Vagina (tissue), 2 donors: ENCODE measurements at regions not wholly inside any gene's neighbourhood (a gene's known extent, or its start where the extent isn't known, plus 50 kb on each side); places are given as distances from the start of the nearest gene placed in this dataset.

Experiments
- DNase-seq, 2 donors: peaks; one replicate each; pipeline ENCODE4 v3.0.0-alpha.2; 2017; ENCODE audit errors: extremely low spot score in 2 of 2
- H3K27ac ChIP-seq: fragments of 200-600 bp; sonication (generic); one replicate; pipeline ENCODE4 v1.5.1; 2019
- H3K27me3 ChIP-seq: fragments of 200-600 bp; sonication (generic); one replicate; pipeline ENCODE4 v1.5.1; 2019
- H3K36me3 ChIP-seq, 2 donors: fragments of 200-600 bp; sonication (generic); one replicate each; pipeline ENCODE4 v1.5.1; 2017 to 2019
- H3K4me1 ChIP-seq: fragments of 200-600 bp; sonication (generic); one replicate; pipeline ENCODE4 v1.5.1; 2019
- H3K4me3 ChIP-seq, 2 donors: fragments of 200-600 bp; sonication (generic); 1 replicate in 1 of 2; 2 replicates in 1 of 2; pipeline ENCODE4 v1.5.1; 2016 to 2019
- H3K9me3 ChIP-seq: fragments of 200-600 bp; sonication (generic); one replicate; pipeline ENCODE4 v1.5.1; 2019
- POLR2A ChIP-seq, 2 donors: fragments of 450-650 bp; IDR thresholded peaks; one replicate each; pipeline ENCODE4 v1.6.1; 2017; ENCODE audit warnings: antibody characterized with exemption in 2 of 2, mild to moderate bottlenecking in 2 of 2, moderate library complexity in 2 of 2
- POLR2AphosphoS5 ChIP-seq, 2 donors: sonication (generic); formaldehyde crosslinking; IDR thresholded peaks; one replicate each; pipeline ENCODE4 v1.9.0; 2017; ENCODE audit warnings: antibody characterized with exemption in 2 of 2, mild to moderate bottlenecking in 2 of 2, low read depth in 1 of 2; ENCODE audit not compliant: insufficient read depth in 1 of 2
- intact Hi-C: fragments of 100-400 bp; cut with DNase I; formaldehyde crosslinking; loops from one replicate; pipeline ENCODE4 v1.15.1; 2023
- TF ChIP-seq, protein P1 (sequence below), 3 experiments: fragments of 450-650 bp in 2 of 3; fragments of 200-600 bp in 1 of 3; sonication (generic) in 1 of 3; IDR thresholded peaks; one replicate each; pipeline ENCODE4 v1.5.1; 2017 to 2019; ENCODE audit warnings: antibody characterized with exemption in 3 of 3, mild to moderate bottlenecking in 2 of 3, moderate library complexity in 2 of 3

DNA sequence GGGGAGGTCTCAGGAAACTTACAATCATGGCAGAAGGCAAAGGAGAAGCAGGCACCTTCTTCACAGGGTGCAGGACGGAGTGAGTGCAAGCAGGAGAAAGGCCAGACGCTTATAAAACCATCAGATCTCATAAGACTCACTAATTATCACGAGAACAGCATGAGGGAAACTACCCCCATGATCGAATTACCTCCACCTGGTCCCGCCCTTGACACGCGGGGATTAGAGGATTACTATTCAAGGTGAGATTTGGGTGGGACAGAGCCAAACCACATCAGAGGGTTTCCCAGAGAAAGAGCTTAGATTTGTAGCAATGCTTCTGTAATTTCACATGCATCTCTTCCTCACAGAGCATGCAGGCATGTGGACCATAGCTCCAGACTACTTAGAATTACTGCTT, 615.7 kb upstream of the UBE2E2 start:
- Histone ChIP-seq H3K27ac (no peak overlapping the region), H3K36me3 (no peaks in the 10 kb centered on the region), H3K9me3 (no peaks in the 10 kb centered on the region), H3K4me3 (no peak overlapping the region), H3K4me1 (no peaks in the 10 kb centered on the region), H3K27me3 (no peaks in the 10 kb centered on the region)
- no peak for TF ChIP-seq POLR2A (IDR thresholded peaks at IDR 0.05)
- TF ChIP-seq, protein P1, sequence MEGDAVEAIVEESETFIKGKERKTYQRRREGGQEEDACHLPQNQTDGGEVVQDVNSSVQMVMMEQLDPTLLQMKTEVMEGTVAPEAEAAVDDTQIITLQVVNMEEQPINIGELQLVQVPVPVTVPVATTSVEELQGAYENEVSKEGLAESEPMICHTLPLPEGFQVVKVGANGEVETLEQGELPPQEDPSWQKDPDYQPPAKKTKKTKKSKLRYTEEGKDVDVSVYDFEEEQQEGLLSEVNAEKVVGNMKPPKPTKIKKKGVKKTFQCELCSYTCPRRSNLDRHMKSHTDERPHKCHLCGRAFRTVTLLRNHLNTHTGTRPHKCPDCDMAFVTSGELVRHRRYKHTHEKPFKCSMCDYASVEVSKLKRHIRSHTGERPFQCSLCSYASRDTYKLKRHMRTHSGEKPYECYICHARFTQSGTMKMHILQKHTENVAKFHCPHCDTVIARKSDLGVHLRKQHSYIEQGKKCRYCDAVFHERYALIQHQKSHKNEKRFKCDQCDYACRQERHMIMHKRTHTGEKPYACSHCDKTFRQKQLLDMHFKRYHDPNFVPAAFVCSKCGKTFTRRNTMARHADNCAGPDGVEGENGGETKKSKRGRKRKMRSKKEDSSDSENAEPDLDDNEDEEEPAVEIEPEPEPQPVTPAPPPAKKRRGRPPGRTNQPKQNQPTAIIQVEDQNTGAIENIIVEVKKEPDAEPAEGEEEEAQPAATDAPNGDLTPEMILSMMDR (IDR thresholded peaks at IDR 0.05): no peak
- TF ChIP-seq POLR2AphosphoS5 (IDR thresholded peaks at IDR 0.05; ENCODE audit: insufficient read depth in 1 of 2, low read depth in 1 of 2): no peak
- DNase-seq: no peak
- intact Hi-C loops: no loop called here

DNA sequence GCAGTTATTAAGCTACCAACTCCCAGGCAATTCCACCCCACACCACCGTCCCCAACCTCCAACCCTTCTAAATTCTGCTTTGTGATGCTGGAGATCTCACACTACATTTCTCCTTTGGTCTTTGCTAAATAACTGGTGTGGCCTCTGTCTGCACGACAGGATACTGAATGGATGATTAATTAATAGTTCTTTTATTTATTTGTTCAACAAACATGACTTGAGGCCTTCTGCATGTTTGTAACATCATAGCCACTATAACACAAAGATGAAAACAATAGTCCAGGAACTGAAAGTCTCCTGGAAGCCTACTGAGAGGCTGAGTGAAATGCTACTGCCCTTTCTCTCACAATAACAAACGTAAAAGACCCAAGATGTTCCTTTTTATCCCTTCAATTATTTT, 609.5 kb upstream of the UBE2E2 start:
- H3K4me3 ChIP-seq: no peak overlapping the region
- TF ChIP-seq, protein P1 (IDR thresholded peaks at IDR 0.05): no peak
- TF ChIP-seq POLR2A (IDR thresholded peaks at IDR 0.05) (no peak), POLR2AphosphoS5 (IDR thresholded peaks at IDR 0.05; ENCODE audit: insufficient read depth in 1 of 2, low read depth in 1 of 2) (no peak)
- intact Hi-C loops: no loop called here

DNA sequence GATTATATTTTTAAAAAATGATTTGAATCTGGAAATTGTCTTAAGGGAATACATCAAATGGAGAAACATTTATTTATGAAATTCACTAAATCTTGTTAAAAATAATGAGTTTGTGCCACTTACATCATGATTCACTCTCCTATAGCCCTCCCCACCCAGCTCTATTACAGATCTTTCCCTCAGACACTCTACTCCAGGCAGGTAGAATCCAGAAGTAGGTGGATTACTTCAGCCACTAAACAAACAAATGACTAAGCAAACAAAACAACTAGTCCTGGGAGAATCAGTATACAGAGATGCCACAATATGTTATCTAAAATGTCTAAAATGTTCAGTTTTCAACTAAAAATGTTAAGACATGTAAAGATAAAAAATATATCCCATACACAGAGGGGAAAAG, 608.1 kb upstream of the UBE2E2 start:
- no peaks in the 10 kb centered on the region for H3K9me3 ChIP-seq
- DNase-seq: no peak
- intact Hi-C loops: no loop called here
- H3K36me3 ChIP-seq: no peaks in the 10 kb centered on the region
- TF ChIP-seq POLR2AphosphoS5 (IDR thresholded peaks at IDR 0.05; ENCODE audit: insufficient read depth in 1 of 2, low read depth in 1 of 2): no peak
- no peak for TF ChIP-seq POLR2A (IDR thresholded peaks at IDR 0.05)
- TF ChIP-seq, protein P1 (IDR thresholded peaks at IDR 0.05): no peak
- H3K27me3 ChIP-seq: no peaks in the 10 kb centered on the region
- no peaks in the 10 kb centered on the region for H3K4me1 ChIP-seq
- H3K27ac ChIP-seq: no peak overlapping the region
- no peak overlapping the region for H3K4me3 ChIP-seq

More for the DNA sequence above, 609.5 kb upstream of the UBE2E2 start:
- Histone ChIP-seq H3K27ac (no peak overlapping the region), H3K4me1 (no peaks in the 10 kb centered on the region), H3K36me3 (no peaks in the 10 kb centered on the region), H3K27me3 (no peaks in the 10 kb centered on the region), H3K9me3 (no peaks in the 10 kb centered on the region)
- DNase-seq: no peak

DNA sequence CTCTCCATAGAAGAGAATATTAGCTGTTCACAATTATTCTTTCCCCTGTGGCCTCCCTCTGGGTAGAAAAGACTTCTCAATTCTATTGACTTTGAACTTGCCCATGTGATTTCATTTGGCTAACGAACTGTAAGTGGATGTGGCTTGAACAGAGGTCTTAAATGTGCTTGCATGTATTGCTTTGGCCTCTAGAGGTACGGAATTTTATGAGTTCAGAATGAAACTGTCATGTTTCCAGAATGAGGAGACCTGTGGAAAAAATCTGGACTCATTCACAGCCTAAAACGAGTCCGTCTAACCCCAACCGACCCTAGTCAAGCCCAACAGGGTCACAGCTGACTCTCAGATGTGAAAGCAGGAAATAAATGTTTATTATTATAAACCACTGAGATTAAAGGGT, 596.7 kb upstream of the UBE2E2 start:
- TF ChIP-seq, protein P1 (IDR thresholded peaks at IDR 0.05): no peak
- TF ChIP-seq POLR2A (IDR thresholded peaks at IDR 0.05) (no peak), POLR2AphosphoS5 (IDR thresholded peaks at IDR 0.05; ENCODE audit: insufficient read depth in 1 of 2, low read depth in 1 of 2) (no peak)
- Histone ChIP-seq H3K9me3 (no peaks in the 10 kb centered on the region), H3K4me1 (no peaks in the 10 kb centered on the region), H3K27ac (no peak overlapping the region), H3K4me3 (no peak overlapping the region), H3K36me3 (no peaks in the 10 kb centered on the region), H3K27me3 (no peaks in the 10 kb centered on the region)
- no peak for DNase-seq
- intact Hi-C loops: no loop called here

DNA sequence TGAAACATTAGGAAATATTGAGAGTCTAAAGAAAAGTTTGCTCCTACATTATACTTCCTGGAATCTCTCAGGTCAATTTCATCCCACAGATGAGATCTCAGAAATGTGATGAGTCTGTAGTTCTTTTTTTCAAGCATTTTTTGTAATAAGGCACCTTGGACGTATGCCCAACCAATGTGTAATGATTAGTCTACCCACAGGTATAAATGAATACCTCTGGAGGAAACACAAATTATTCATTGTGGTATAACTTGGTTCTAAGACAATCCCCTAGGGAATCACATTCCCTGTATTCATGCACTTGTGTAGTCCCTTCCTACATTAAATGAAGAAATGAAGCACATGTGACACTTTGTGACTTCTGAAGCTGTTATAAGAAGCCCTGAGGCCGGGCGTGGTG, 596.2 kb upstream of the UBE2E2 start:
- Histone ChIP-seq H3K27me3 (no peaks in the 10 kb centered on the region), H3K27ac (no peak overlapping the region), H3K9me3 (no peaks in the 10 kb centered on the region), H3K4me3 (no peak overlapping the region), H3K36me3 (no peaks in the 10 kb centered on the region), H3K4me1 (no peaks in the 10 kb centered on the region)
- TF ChIP-seq, protein P1 (IDR thresholded peaks at IDR 0.05): no peak
- TF ChIP-seq POLR2A (IDR thresholded peaks at IDR 0.05) (no peak), POLR2AphosphoS5 (IDR thresholded peaks at IDR 0.05; ENCODE audit: insufficient read depth in 1 of 2, low read depth in 1 of 2) (no peak)
- intact Hi-C loops: no loop called here
- no peak for DNase-seq
